ENCODE measurements at regions not wholly inside any gene's neighbourhood (a gene's known extent, or its start where the extent isn't known, plus 50 kb on each side); places are given as distances from the start of the nearest gene placed in this dataset.

DNA sequence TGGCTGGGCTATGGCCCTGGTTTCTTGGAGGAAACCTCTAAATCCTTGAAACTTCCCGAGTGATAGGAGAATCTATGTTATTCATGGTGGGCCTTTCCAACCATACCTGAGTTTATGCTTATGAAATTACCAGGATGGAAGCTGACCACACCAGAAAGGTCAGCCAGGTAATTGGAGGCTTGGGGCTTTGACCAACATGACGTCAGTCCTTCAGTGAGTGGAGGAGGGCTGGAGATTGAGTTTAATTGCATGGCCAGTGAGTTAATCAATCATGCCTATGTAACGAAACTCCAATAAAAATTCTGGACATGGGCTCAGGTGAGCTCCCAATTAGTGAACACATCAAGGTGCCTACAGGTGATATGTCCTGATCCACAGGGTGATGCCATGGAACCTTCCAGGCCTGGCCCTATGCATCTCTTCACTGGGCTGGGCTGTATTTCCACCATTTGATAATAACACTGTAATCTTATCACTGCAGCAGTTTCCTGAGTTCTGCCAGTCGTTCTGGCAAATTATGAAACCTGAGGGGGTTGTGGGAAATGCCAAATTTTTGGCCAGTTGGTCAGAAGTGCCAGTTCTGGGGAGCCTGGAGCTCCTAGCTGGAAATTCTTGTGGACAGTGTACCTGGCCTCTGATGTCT, 106.5 kb downstream of the CDH26 start:
- intact Hi-C loops (cut with DNase I) = no loop called here
- Histone ChIP-seq H3K4me1 (peaks cover 15% of the 10 kb centered on the region), H3K27me3 (ENCODE audit: low read depth) (no peaks in the 10 kb centered on the region), H3K27ac (no peak overlapping the region), H3K4me3 (no peak overlapping the region), H3K9me3 (no peaks in the 10 kb centered on the region), H3K36me3 (no peaks in the 10 kb centered on the region)
- no peak for DNase-seq
- TF ChIP-seq, protein P1, sequence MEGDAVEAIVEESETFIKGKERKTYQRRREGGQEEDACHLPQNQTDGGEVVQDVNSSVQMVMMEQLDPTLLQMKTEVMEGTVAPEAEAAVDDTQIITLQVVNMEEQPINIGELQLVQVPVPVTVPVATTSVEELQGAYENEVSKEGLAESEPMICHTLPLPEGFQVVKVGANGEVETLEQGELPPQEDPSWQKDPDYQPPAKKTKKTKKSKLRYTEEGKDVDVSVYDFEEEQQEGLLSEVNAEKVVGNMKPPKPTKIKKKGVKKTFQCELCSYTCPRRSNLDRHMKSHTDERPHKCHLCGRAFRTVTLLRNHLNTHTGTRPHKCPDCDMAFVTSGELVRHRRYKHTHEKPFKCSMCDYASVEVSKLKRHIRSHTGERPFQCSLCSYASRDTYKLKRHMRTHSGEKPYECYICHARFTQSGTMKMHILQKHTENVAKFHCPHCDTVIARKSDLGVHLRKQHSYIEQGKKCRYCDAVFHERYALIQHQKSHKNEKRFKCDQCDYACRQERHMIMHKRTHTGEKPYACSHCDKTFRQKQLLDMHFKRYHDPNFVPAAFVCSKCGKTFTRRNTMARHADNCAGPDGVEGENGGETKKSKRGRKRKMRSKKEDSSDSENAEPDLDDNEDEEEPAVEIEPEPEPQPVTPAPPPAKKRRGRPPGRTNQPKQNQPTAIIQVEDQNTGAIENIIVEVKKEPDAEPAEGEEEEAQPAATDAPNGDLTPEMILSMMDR (IDR thresholded peaks at IDR 0.05) = no peak
- ATAC-seq = no peak

DNA sequence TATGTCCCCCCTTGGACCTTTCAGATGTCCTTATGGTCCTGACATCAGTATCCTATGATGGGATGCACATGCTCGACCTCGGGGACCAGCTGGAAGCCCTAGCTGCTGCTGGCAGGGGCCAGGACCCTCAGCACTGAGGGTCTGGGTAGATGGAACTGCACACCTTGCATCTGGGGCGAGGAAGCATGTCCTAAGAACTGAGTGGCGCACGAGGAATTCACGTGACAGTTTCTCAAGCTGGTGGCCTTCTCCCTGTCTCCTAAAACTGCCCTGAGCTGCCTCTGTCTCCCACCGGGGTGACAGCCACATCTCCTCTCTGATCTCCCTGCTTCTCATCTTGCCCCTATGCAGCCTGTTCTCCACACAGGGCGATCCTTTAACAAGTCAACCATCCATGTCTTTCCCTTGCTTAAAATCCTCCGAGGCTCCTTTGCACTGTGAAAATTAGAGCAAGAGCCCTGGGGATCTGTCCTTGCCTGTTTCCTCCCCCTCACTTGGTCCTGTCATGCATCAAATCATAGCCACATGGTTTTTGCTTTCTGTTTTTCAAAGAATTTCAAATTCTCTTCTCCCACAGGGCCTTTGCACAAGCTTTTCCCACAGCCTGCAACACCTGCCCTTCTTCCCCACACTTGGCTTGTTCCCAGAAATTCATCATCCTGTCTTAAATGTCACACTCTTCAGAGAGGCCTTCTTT, 107.7 kb downstream of the CDH26 start:
- Histone ChIP-seq H3K9me3 (no peaks in the 10 kb centered on the region), H3K4me1 (peaks cover 6% of the 10 kb centered on the region), H3K27ac (no peak overlapping the region), H3K27me3 (ENCODE audit: low read depth) (no peaks in the 10 kb centered on the region), H3K36me3 (no peaks in the 10 kb centered on the region), H3K4me3 (no peak overlapping the region)
- DNase-seq (no peak), ATAC-seq (no peak)
- TF ChIP-seq, protein P1 (IDR thresholded peaks at IDR 0.05) = no peak
- intact Hi-C loops (cut with DNase I) = no loop called here

DNA sequence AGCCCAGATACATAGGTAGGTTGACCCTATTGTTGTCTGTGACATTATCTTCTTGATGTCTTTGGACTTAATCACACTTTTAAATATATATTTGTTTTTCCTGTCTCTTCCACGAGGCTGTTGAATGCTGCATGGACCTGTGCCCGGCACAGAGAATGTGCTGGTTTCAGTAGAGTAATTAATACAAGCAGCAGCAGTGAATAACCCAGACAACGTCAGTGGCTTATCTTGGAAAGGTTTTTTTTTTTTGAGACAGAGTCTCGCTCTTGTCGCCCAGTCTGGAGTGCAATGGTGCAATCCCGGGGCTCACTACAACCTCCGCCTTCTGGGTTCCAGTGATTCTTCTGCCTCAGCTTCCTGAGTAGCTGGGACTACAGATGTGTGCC, 108.2 kb downstream of the CDH26 start:
- no peak for ATAC-seq
- H3K4me3 ChIP-seq = no peak overlapping the region
- intact Hi-C loops (cut with DNase I) = no loop called here
- TF ChIP-seq, protein P1 (IDR thresholded peaks at IDR 0.05) = no peak
- H3K27ac ChIP-seq = no peak overlapping the region
- no peak for DNase-seq
- no peaks in the 10 kb centered on the region for H3K27me3 ChIP-seq (ENCODE audit: low read depth)
- no peaks in the 10 kb centered on the region for H3K9me3 ChIP-seq
- H3K4me1 ChIP-seq = peaks cover 4% of the 10 kb centered on the region
- no peaks in the 10 kb centered on the region for H3K36me3 ChIP-seq

DNA sequence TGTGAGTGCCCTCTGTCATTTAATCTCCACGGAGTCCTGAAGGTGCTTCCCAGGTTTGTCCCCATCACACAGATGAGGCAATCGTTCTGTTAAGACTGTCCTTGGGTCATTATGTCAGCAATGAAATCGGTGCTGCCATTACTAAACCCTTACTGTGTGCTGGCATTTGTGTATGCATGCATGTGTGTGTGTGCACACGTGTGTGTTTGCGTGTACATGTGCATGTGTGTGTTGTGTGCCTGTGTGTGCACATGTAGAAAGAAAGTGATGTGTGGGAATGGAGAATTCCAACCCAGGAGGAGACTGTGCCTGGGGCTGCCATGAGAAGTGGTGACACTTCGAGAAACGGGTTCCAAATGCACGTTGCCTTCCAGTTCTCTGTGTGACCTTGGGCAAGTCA, 110.3 kb downstream of the CDH26 start:
- ATAC-seq (no peak), DNase-seq (no peak)
- Histone ChIP-seq H3K36me3 (no peaks in the 10 kb centered on the region), H3K27ac (no peak overlapping the region), H3K9me3 (no peaks in the 10 kb centered on the region), H3K27me3 (ENCODE audit: low read depth) (no peaks in the 10 kb centered on the region), H3K4me3 (no peak overlapping the region), H3K4me1 (peaks cover under 1% of the 10 kb centered on the region)
- intact Hi-C loops (cut with DNase I) = no loop called here
- TF ChIP-seq, protein P1 (IDR thresholded peaks at IDR 0.05) = no peak

DNA sequence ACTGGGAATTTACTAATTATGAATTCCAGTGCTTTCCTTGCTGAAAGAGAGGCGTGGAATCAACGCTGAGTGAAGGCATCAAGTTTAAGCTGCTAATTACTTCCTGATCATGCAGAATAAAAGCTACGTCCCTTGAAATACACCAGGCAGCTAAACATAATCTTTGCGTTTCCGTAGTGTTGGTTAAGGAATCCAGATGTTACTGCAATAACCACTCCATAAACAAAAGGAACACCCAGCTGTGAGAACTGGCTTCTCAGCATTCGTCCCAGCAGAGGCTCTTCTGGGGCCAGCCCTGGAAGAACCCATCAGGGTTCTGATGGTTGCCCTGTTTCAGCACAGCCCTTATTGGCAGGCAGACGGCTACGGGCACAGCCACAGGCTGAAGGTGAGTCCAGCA, 111.4 kb downstream of the CDH26 start:
- DNase-seq (no peak), ATAC-seq (no peak)
- Histone ChIP-seq H3K9me3 (no peaks in the 10 kb centered on the region), H3K4me1 (no peaks in the 10 kb centered on the region), H3K27me3 (ENCODE audit: low read depth) (no peaks in the 10 kb centered on the region), H3K36me3 (no peaks in the 10 kb centered on the region), H3K4me3 (no peak overlapping the region), H3K27ac (no peak overlapping the region)
- intact Hi-C loops (cut with DNase I) = no loop called here
- TF ChIP-seq, protein P1 (IDR thresholded peaks at IDR 0.05) = no peak
